ENCODE measurements at regions not wholly inside any gene's neighbourhood (a gene's known extent, or its start where the extent isn't known, plus 50 kb on each side); places are given as distances from the start of the nearest gene placed in this dataset.

DNA sequence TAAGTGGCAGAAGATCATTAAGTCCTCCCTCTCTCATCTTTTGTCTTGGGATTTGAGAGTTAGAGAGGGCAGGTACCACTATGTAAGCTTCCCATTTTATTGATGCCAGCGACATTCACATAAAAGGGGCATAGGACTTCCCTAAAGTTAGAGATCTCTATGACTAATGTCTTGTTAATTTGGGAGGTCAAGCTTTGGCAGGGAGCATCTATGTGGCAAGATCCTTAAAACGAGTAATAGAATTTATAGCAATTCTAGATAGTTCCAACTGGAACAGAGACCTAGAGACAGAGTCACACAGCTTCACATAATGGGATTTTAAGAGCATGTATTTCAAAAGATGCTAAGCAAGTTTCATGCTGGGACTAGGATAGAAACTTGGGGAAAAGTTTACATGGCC lies 308.0 kb downstream of the MAP2K6 start:
- no peak for DNase-seq

GRCh38 chr17:69723316-69723715 lies 308.8 kb downstream of the MAP2K6 start:
- DNase-seq, result no peak

- no peak for DNase-seq
Measured at GRCh38 chr17:69723741-69724140, 309.2 kb downstream of the MAP2K6 start.

- DNase-seq, result no peak
Measured at GRCh38 chr17:69724238-69724637, 309.7 kb downstream of the MAP2K6 start.

- no peak for DNase-seq
Measured at GRCh38 chr17:69725146-69725545, 310.6 kb downstream of the MAP2K6 start.

DNA sequence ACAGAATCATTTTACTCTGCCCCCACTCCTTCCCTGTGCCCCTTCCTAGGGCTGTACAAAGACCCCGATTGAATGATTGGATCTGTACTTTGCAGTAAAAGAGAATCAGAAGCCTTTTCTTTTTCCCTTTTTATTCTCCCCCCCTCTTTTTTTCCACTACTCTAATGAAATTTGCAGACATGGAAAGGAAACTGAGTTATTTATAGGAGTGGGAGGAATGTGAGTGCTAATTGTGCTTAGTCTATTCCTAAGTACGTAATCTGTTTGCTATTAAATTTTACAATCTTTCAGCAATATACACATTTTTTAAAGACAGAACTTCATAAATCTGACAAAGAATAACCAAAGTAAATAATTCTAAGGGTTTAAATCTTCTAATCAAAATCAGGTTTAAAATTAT lies 314.3 kb downstream of the MAP2K6 start:
- DNase-seq, result no peak

- DNase-seq, result no peak
Measured at GRCh38 chr17:69729944-69730343, 315.4 kb downstream of the MAP2K6 start.

DNA sequence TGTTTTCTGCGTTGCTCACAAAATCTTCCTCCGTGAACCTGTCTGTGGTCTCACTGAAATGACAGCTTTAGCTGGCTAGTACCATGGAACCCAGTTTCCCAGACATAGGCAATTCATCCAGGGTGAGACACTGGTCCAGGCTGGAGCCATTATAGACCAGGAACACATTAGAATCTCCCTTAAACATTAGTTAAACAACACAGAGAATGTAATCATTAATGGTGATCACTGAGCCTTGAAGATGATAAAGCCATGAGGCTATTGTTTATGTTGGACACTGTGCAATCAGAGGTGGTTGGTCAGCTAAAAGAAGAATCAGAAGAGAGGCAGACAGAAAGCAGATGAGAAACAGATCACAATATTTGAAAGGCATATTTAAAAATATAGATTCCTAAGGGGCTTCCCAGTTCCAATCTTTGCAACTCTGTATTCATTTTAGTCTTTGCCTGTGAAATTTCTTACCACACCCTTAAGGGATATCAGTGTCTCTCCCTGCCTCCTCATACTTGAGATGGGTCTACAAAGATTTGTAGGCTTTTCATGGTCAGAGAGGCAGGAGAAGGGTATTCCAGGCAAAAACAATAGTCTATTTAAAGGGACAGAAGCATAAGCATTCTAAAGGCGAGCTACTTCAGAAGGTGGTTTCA lies 317.9 kb downstream of the MAP2K6 start:
- DNase-seq, result no peak

DNA sequence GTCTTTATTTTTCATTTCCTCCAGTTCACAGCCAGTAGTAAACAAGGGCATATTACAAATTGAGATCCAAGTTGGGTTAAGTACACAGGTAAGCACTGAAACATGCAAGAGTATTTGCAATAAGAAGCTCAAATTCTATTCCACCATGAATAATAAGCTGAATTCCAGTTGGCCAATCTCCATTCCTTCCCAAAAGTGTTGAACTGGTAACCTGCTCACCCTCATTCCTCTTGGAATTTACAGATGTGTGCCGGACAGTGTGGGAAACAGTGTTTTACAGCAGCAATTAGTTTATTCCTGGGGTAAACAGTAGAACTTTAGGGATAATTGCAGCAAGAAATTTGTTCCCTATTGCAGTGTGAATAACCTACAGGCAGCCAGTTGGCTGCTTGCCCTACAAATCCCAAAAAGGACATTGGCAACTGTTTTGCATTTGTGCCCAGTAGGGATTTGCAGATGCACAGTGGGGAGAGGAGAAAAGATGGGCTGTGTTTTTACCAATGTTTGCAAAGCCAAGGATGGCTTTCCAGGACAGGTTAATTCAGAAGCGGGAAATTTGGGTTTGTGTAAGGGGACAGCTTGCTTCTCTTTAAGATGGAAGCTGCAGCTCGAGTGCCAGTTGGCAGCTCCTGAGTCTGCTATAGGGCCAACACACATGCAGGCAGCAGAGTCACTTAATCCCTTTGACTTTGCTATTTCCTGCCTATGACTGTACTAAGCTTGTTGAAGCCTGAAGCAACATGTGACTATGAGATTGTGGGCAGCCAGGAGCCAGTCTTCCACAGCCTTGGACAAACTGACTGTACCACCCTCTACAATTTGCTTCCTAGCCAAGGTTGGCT lies 318.9 kb downstream of the MAP2K6 start:
- no peak for DNase-seq

DNA sequence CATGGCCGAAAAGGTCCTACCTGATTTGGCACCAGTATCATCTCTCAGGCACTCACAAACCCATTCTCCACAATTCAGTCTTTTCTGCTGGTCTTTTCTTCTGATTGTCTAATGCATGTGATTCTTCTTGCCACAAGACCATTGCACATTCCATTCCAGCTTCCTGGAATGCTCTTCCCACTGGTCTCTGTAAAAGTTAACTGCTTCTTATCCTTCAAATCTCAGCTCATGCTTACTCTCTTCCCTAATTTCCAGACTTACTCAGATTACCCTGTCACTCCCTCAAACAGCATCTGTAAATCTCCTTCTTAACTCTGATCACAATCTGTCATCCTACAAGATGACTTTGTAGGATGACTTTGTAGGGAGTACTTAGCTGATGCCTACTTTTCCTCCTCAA lies 320.2 kb downstream of the MAP2K6 start:
- no peak for DNase-seq

DNA sequence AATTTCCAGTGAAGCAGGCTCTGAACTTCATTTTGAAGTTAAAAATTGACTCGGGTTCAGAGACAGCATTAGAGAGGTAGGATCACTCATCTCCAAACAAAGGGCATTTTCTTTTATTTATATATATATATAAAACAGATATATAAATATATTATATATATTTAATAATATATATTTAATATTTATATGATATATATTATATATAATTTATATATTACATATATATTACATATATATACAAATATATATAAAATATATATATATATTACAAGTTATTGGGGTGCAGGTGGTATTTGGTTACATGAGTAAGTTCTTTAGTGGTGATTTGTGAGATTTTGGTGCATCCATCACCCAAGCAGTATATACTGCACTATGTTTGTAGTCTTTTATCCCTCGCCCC lies 320.8 kb downstream of the MAP2K6 start:
- DNase-seq, result no peak

- DNase-seq, result no peak
Measured at GRCh38 chr17:69743091-69743490, 328.6 kb downstream of the MAP2K6 start.

- DNase-seq, result no peak
Measured at GRCh38 chr17:69744512-69745070, 330.1 kb downstream of the MAP2K6 start.

DNA sequence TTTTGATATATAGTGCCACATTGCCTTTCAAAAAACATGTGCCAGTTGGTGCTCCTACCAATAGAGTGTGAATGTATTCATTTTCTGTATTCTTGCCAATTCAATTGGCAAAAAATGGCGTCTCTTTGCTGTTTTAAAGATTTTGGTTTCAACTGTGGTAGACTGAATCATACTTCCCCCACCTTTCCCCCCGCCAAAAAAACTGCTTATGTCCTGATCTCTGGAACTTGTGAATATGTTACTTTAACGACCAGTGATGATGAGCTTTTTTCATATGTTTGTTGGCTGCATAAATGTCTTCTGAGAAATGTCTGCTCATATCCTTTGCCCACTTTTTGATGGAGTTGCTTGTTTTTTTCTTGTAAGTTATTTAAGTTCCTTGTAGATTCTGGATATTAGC lies 325.1 kb upstream of the KCNJ16 start:
- DNase-seq, result no peak

DNA sequence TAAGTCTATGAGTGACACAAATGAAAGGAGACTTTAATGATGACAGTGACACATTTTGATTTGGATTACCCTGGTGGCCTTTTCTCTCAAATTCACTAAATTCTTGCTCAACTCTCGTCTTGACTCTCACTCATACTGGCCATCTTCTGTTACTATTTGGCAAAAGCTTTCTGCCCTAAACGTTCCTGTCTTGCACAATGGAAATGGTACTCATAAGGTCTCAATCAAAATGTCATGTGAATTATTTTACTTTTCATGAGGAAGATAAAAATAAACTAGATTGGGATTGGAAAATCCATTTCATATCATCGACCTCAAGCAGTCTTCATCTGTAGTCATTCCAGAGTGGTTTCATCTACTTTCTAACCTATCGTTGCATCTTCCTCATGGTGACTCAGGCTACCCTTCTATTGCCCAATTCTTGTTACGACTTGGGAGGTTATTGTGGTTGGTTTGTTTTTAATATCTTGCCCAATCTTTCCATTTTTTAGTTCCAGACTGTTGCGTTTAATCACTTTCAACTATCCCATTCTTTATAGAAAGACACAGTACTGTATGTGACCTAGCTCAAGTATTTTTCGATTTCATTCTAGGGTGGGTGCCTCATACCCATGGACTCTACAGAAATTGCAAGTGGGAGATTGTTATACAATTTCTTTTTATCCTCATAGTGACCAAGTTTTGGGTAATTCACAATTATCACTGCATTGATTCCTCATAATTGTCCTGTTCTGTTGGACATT lies 317.2 kb upstream of the KCNJ16 start:
- DNase-seq, result no peak

- no peak for DNase-seq
Measured at GRCh38 chr17:69760562-69760961, 314.5 kb upstream of the KCNJ16 start.

DNA sequence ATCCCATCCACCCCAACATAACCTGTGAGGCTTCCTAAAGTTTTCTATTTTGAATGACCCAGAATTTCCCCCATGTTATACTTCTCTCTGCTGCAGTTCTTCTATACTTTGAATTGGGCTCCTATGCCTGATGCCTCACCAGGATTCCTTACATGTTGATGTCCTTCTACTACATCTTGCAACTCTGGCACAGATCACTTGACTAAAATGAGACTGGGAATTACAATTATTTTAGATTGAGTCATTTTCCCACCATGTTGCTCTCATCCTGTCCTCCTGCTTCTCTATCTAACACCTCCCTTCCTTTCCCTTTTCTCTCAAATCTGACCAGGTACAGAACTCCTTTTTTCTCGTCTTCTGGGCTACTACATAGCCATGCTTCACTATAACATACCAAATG lies 314.0 kb upstream of the KCNJ16 start:
- no peak for DNase-seq

DNA sequence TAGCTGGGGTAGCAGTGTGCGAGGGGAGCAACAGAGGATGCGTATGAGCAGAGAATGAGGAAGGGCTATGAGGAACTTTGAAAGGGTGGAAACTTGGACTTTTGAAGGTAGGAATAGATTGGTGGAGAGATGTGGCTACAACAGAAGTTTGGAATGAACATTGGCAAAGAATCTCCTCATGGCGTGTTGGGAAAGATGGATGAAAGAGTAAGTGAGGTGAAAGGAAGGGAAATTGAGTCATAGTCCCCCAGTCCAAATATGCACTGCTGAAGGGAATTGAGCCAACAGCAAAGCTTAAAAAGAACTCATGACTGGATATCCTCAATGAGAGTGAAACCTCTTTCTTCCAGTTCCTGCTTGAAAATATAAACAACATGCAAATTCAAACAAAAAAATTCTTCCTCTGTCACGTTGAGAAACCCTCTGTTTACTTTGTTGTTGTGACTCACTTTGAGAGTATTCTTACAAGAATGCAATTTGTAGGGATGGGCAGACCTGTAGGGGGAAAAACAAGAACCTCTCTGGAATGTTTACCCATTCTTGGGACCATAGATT lies 313.2 kb upstream of the KCNJ16 start:
- no peak for DNase-seq

DNA sequence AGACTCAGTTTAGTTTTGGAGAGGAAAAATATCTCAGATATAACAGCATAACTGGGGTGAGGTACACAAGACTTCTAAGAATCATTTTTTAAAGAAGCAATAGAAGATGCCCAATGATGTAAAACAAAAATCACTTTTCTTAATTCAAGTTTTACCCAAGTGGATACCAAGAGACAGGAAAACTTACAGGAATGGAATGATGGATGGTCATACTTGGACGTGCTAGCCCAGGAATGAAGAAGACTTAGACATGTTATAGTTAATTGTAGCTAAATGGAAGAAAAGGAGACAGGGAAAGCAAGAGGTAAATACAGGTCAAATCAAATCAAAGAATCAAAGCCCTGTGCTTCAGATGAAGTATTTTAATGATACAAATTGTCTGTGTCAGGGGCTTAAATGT lies 312.7 kb upstream of the KCNJ16 start:
- no peak for DNase-seq

DNA sequence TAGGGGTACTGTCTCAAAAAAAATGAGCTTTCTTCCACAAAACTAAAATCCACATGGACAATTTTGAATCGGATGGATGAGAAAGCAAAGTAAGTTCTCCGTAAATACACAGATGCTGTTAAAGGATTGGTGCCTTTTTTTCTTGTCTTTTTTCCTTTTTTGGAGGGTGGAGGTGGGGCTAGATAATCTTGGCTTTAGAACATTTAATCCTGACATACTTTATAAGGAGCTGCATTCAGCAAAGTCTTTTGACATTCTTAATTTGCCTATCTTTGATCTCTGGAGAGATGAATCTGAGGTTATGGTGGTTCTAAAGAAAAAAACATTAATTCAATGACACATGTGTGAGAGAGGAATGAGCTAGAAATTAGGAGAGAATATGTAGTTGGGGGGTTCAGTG lies 312.3 kb upstream of the KCNJ16 start:
- DNase-seq, result no peak

- DNase-seq, result no peak
Measured at GRCh38 chr17:69763503-69763902, 311.5 kb upstream of the KCNJ16 start.

GRCh38 chr17:69764146-69764545 lies 310.9 kb upstream of the KCNJ16 start:
- DNase-seq, result no peak

DNA sequence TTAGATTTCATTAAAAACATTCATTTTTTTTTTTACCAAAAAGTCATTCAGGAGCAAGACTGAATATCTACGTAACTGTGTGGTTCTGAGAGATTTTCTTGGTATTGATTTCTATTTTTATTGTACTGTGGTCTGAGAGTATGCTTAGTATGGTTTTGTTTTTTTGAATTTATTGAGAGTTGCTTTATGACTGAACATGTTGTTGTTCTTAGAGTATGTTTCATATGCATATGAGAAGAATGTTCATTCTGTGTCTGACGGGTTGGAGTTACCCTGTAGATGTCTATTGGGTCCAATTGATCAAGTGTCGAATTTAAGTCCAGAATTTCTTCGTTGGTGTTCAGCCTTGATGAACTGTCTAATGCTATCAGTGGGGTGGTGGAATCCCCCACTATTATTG lies 306.0 kb upstream of the KCNJ16 start:
- DNase-seq, result no peak

Measured in NCI-H1694 (cell line).